Panc1 (cell line): ENCODE measurements at regions not wholly inside any gene's neighbourhood (a gene's known extent, or its start where the extent isn't known, plus 50 kb on each side); places are given as distances from the start of the nearest gene placed in this dataset.

Experiments
- ATAC-seq: fragments of 200-7000 bp; cut with Tn5 transposase; 2 replicates; pipeline ENCODE4 v1.9.1; 2020; ENCODE audit warnings: mild to moderate bottlenecking, moderate library complexity
- BruUV-seq: library from RNA; stranded (reverse); fragments of 400-500 nt; replicated peaks from 2 replicates; lab custom pipeline; 2021; lab: Mats Ljungman, UMichigan
- CTCF ChIA-PET: fragments of 300-600 bp; sonication (Branson Sonifier 250); formaldehyde crosslinking; loops from one replicate; lab custom pipeline; 2022; ENCODE audit warnings: antibody characterized with exemption; lab: Charles Lee
- POLR2A ChIA-PET: fragments of 300-600 bp; sonication (Branson Sonifier 250); formaldehyde crosslinking; loops from one replicate; lab custom pipeline; 2022; ENCODE audit warnings: antibody characterized with exemption; lab: Charles Lee
- DNase-seq: peaks from one replicate; pipeline ENCODE4 v3.0.0-alpha.2; 2010; ENCODE audit warnings: low read depth, low spot score
- H3K27ac ChIP-seq: 2 replicates; pipeline ENCODE4 v1.5.1; 2011; ENCODE audit warnings: mild to moderate bottlenecking, low read length, inconsistent platforms
- H3K27me3 ChIP-seq: fragments of 200-500 bp; sonication (Bioruptor generic); 2 replicates; pipeline ENCODE4 v1.6.0; 2014; ENCODE audit warnings: low read length, inconsistent platforms; ENCODE audit not compliant: control insufficient read depth, insufficient read depth
- H3K36me3 ChIP-seq: fragments of 200-500 bp; sonication (Bioruptor generic); 2 replicates; pipeline ENCODE4 v1.5.1; 2014; ENCODE audit warnings: inconsistent platforms, mild to moderate bottlenecking, low read length, moderate library complexity; ENCODE audit not compliant: control insufficient read depth, insufficient read depth
- H3K4me1 ChIP-seq: 2 replicates; pipeline ENCODE4 v1.5.1; 2011; ENCODE audit warnings: inconsistent platforms, mild to moderate bottlenecking, low read length, moderate library complexity; ENCODE audit not compliant: control insufficient read depth, insufficient read depth
- H3K4me3 ChIP-seq, 2 experiments: 2 replicates each; pipeline ENCODE4 v1.5.1; 2011 to 2012; ENCODE audit warnings: low read depth in 2 of 2, low read length in 2 of 2, mild to moderate bottlenecking in 2 of 2, inconsistent platforms in 1 of 2, moderate library complexity in 1 of 2
- H3K9me3 ChIP-seq: fragments of 200-500 bp; sonication (Bioruptor generic); 2 replicates; pipeline ENCODE4 v1.5.1; 2014; ENCODE audit warnings: low read depth, mild to moderate bottlenecking, inconsistent platforms, low read length, moderate library complexity; ENCODE audit not compliant: control insufficient read depth, insufficient read depth
- CTCF ChIP-seq: fragments of 450-650 bp; IDR thresholded peaks from 2 replicates; pipeline ENCODE4 v1.5.1; 2017; ENCODE audit warnings: mild to moderate bottlenecking
- POLR2AphosphoS5 ChIP-seq: IDR thresholded peaks from 2 replicates; pipeline ENCODE4 v1.6.1; 2012; ENCODE audit warnings: mild to moderate bottlenecking, low read depth, low read length, moderate library complexity
- REST ChIP-seq, 2 experiments: IDR thresholded peaks; 2 replicates each; pipeline ENCODE4 v1.6.1; 2011 to 2012; ENCODE audit warnings: low read depth in 2 of 2, control low read depth in 1 of 2, low read length in 1 of 2, mild to moderate bottlenecking in 1 of 2, moderate library complexity in 1 of 2; ENCODE audit not compliant: insufficient read depth in 1 of 2
- SIN3A ChIP-seq: IDR thresholded peaks from 2 replicates; pipeline ENCODE4 v1.6.1; 2012; ENCODE audit warnings: low read depth, mild to moderate bottlenecking, low read length, moderate library complexity, borderline replicate concordance; ENCODE audit not compliant: insufficient read depth
- TCF7L2 ChIP-seq: IDR thresholded peaks from 2 replicates; pipeline ENCODE4 v1.6.1; 2011; ENCODE audit warnings: mild to moderate bottlenecking, low read depth, low read length, inconsistent platforms
- in situ Hi-C: cut with HindIII; loops from 2 replicates; pipeline ENCODE4 v1.10.0; 2016; ENCODE audit warnings: low sequenced_read_pairs, low pct_unique_long_range_greater_than_20kb
- intact Hi-C: fragments of 100-400 bp; cut with micrococcal nuclease; formaldehyde crosslinking; loops from one replicate; pipeline ENCODE4 v1.10.0; 2022; ENCODE audit not compliant: unreplicated experiment

GRCh38 chr1:219312967-219313366 lies 139.3 kb downstream of the LYPLAL1 start:
- no peak overlapping the region for H3K27ac ChIP-seq
- in situ Hi-C loops = no loop called here
- no peak for ATAC-seq
- H3K4me1 ChIP-seq = no peaks in the 10 kb centered on the region
- POLR2A ChIA-PET = no interaction called here
- TF ChIP-seq POLR2AphosphoS5 (no peak), SIN3A (no peak)
- intact Hi-C loops = no loop called here
- H3K9me3 ChIP-seq = peaks cover 10% of the 10 kb centered on the region; the same call in 1 of the 2 replicates
- no TSS peak for BruUV-seq
- no peaks in the 10 kb centered on the region for H3K36me3 ChIP-seq
- H3K4me3 ChIP-seq = no peak overlapping the region
- no peaks in the 10 kb centered on the region for H3K27me3 ChIP-seq
- DNase-seq = no peak
- CTCF ChIA-PET = no interaction called here

- ChIA-PET CTCF (no interaction called here), POLR2A (no interaction called here)
- H3K9me3 ChIP-seq = 0 out of 2 replicates have a peak, but pooled peaks cover 4% of the 10 kb centered on the region
- no TSS peak for BruUV-seq
- ATAC-seq = no peak
- H3K27ac ChIP-seq = no peak overlapping the region
- in situ Hi-C loops (no loop called here), intact Hi-C loops (no loop called here)
- H3K27me3 ChIP-seq = no peaks in the 10 kb centered on the region
- TF ChIP-seq TCF7L2 = no peak
- no peak for TF ChIP-seq CTCF
- TF ChIP-seq REST (IDR thresholded peaks at IDR 0.05; ENCODE audit: insufficient read depth in 1 of 2, low read depth in 2 of 2, low read length in 1 of 2) = no peak
- no peak for TF ChIP-seq POLR2AphosphoS5
- TF ChIP-seq SIN3A = no peak
- no peaks in the 10 kb centered on the region for H3K4me1 ChIP-seq
- H3K36me3 ChIP-seq = no peaks in the 10 kb centered on the region
- no peak for DNase-seq
- H3K4me3 ChIP-seq = no peak overlapping the region
Measured at GRCh38 chr1:219310181-219310728, 136.6 kb downstream of the LYPLAL1 start.

GRCh38 chr1:219308367-219308766 lies 134.7 kb downstream of the LYPLAL1 start:
- Histone ChIP-seq H3K4me3 (no peak overlapping the region), H3K27ac (no peak overlapping the region), H3K4me1 (no peaks in the 10 kb centered on the region), H3K27me3 (no peaks in the 10 kb centered on the region), H3K9me3 (0 out of 2 replicates have a peak, but pooled peaks cover 3% of the 10 kb centered on the region), H3K36me3 (no peaks in the 10 kb centered on the region)
- DNase-seq (no peak), ATAC-seq (no peak)
- no TSS peak for BruUV-seq
- CTCF ChIA-PET = no interaction called here
- TF ChIP-seq SIN3A (no peak), POLR2AphosphoS5 (no peak), CTCF (no peak), REST (IDR thresholded peaks at IDR 0.05; ENCODE audit: insufficient read depth in 1 of 2, low read depth in 2 of 2, low read length in 1 of 2) (no peak), TCF7L2 (no peak)
- intact Hi-C loops = no loop called here
- POLR2A ChIA-PET = no interaction called here
- in situ Hi-C loops = no loop called here
